ENCODE measurements at regions not wholly inside any gene's neighbourhood (a gene's known extent, or its start where the extent isn't known, plus 50 kb on each side); places are given as distances from the start of the nearest gene placed in this dataset.
"Not testable (repeated sequence)": the region's sequence is repeated elsewhere in the genome, so short reads cannot be mapped to it uniquely, and the experiment has no call there.

GRCh38 chr3:18099611-18100010 lies 325.5 kb downstream of the SATB1 start:
- no peak overlapping the region for H3K4me3 Mint-ChIP-seq (ENCODE audit: low read depth)
- peaks cover 14% of the 10 kb centered on the region for H3K9me3 Mint-ChIP-seq
- DNase-seq (ENCODE audit: low spot score), result no peak
- H3K27me3 Mint-ChIP-seq (ENCODE audit: low read depth), result no peaks in the 10 kb centered on the region
- peak overlapping the region; percentile 95 for H3K27ac Mint-ChIP-seq
- peaks cover 27% of the 10 kb centered on the region for H3K4me1 Mint-ChIP-seq (ENCODE audit: low read depth)
- intact Hi-C loops (cut with micrococcal nuclease), result loop anchor here (1.0 kb wide), 4 partner anchors 11 to 135 kb away; no protein-coding TSS in a partner anchor
- peaks cover 4% of the 10 kb centered on the region for H3K36me3 Mint-ChIP-seq (ENCODE audit: low read depth)

- Mint-ChIP-seq H3K27ac (peak overlapping the region; percentile 95), H3K27me3 (ENCODE audit: low read depth) (no peaks in the 10 kb centered on the region), H3K4me3 (ENCODE audit: low read depth) (no peak overlapping the region), H3K4me1 (ENCODE audit: low read depth) (peaks cover 27% of the 10 kb centered on the region), H3K9me3 (peaks cover 14% of the 10 kb centered on the region), H3K36me3 (ENCODE audit: low read depth) (peaks cover 4% of the 10 kb centered on the region)
- no peak for DNase-seq (ENCODE audit: low spot score)
- intact Hi-C loops (cut with micrococcal nuclease), result loop anchor here (1.0 kb wide), 3 partner anchors 11 to 108 kb away; no protein-coding TSS in a partner anchor
These were observed 326.1 kb downstream of the SATB1 start for GRCh38 chr3:18098960-18099587.

- Mint-ChIP-seq H3K4me1 (ENCODE audit: low read depth) (peaks cover 27% of the 10 kb centered on the region), H3K36me3 (ENCODE audit: low read depth) (peaks cover 4% of the 10 kb centered on the region), H3K4me3 (ENCODE audit: low read depth) (no peak overlapping the region), H3K9me3 (peaks cover 14% of the 10 kb centered on the region), H3K27me3 (ENCODE audit: low read depth) (no peaks in the 10 kb centered on the region), H3K27ac (no peak overlapping the region)
- intact Hi-C loops (cut with micrococcal nuclease), result no loop called here
- no peak for DNase-seq (ENCODE audit: low spot score)
These were observed 327.1 kb downstream of the SATB1 start for GRCh38 chr3:18097989-18098388.

GRCh38 chr3:18097473-18097872 lies 327.7 kb downstream of the SATB1 start:
- H3K9me3 Mint-ChIP-seq, result peaks cover 14% of the 10 kb centered on the region
- intact Hi-C loops (cut with micrococcal nuclease), result no loop called here
- H3K4me3 Mint-ChIP-seq (ENCODE audit: low read depth), result no peak overlapping the region
- no peak for DNase-seq (ENCODE audit: low spot score)
- H3K36me3 Mint-ChIP-seq (ENCODE audit: low read depth), result peaks cover 4% of the 10 kb centered on the region
- H3K27ac Mint-ChIP-seq, result no peak overlapping the region
- H3K27me3 Mint-ChIP-seq (ENCODE audit: low read depth), result peaks cover 5% of the 10 kb centered on the region
- peaks cover 25% of the 10 kb centered on the region for H3K4me1 Mint-ChIP-seq (ENCODE audit: low read depth)

GRCh38 chr3:18092726-18093125 lies 332.4 kb downstream of the SATB1 start:
- Mint-ChIP-seq H3K27me3 (ENCODE audit: low read depth) (peaks cover 5% of the 10 kb centered on the region), H3K4me1 (ENCODE audit: low read depth) (peaks cover 10% of the 10 kb centered on the region), H3K36me3 (ENCODE audit: low read depth) (peaks cover 2% of the 10 kb centered on the region), H3K9me3 (peaks cover 12% of the 10 kb centered on the region), H3K27ac (no peak overlapping the region), H3K4me3 (ENCODE audit: low read depth) (no peak overlapping the region)
- intact Hi-C loops (cut with micrococcal nuclease), result no loop called here
- no peak for DNase-seq (ENCODE audit: low spot score)

- H3K4me1 Mint-ChIP-seq (ENCODE audit: low read depth), result peaks cover 10% of the 10 kb centered on the region
- no peak overlapping the region for H3K27ac Mint-ChIP-seq
- no peak for DNase-seq (ENCODE audit: low spot score)
- H3K36me3 Mint-ChIP-seq (ENCODE audit: low read depth), result no peaks in the 10 kb centered on the region
- H3K27me3 Mint-ChIP-seq (ENCODE audit: low read depth), result peaks cover 5% of the 10 kb centered on the region
- intact Hi-C loops (cut with micrococcal nuclease), result no loop called here
- no peak overlapping the region for H3K4me3 Mint-ChIP-seq (ENCODE audit: low read depth)
- no peaks in the 10 kb centered on the region for H3K9me3 Mint-ChIP-seq
These were observed 334.8 kb downstream of the SATB1 start for GRCh38 chr3:18090377-18090776.

GRCh38 chr3:18087988-18088387 lies 337.2 kb downstream of the SATB1 start:
- Mint-ChIP-seq H3K36me3 (ENCODE audit: low read depth) (no peaks in the 10 kb centered on the region), H3K9me3 (no peaks in the 10 kb centered on the region), H3K27me3 (ENCODE audit: low read depth) (peaks cover 5% of the 10 kb centered on the region), H3K27ac (peak overlapping the region; percentile 62), H3K4me1 (ENCODE audit: low read depth) (peaks cover 10% of the 10 kb centered on the region), H3K4me3 (ENCODE audit: low read depth) (no peak overlapping the region)
- intact Hi-C loops (cut with micrococcal nuclease), result loop anchor here (1.0 kb wide), 1 partner anchor 11 kb away; no protein-coding TSS in a partner anchor
- DNase-seq (ENCODE audit: low spot score), result no peak

GRCh38 chr3:18086760-18087159 lies 338.4 kb downstream of the SATB1 start:
- peaks cover 1% of the 10 kb centered on the region for H3K27me3 Mint-ChIP-seq (ENCODE audit: low read depth)
- H3K36me3 Mint-ChIP-seq (ENCODE audit: low read depth), result no peaks in the 10 kb centered on the region
- DNase-seq (ENCODE audit: low spot score), result no peak
- no peak overlapping the region for H3K27ac Mint-ChIP-seq
- intact Hi-C loops (cut with micrococcal nuclease), result no loop called here
- H3K9me3 Mint-ChIP-seq, result no peaks in the 10 kb centered on the region
- no peak overlapping the region for H3K4me3 Mint-ChIP-seq (ENCODE audit: low read depth)
- peaks cover 10% of the 10 kb centered on the region for H3K4me1 Mint-ChIP-seq (ENCODE audit: low read depth)

GRCh38 chr3:18086078-18086477 lies 339.1 kb downstream of the SATB1 start:
- H3K4me1 Mint-ChIP-seq (ENCODE audit: low read depth), result peaks cover 10% of the 10 kb centered on the region
- no peaks in the 10 kb centered on the region for H3K9me3 Mint-ChIP-seq
- no peaks in the 10 kb centered on the region for H3K36me3 Mint-ChIP-seq (ENCODE audit: low read depth)
- intact Hi-C loops (cut with micrococcal nuclease), result no loop called here
- H3K4me3 Mint-ChIP-seq (ENCODE audit: low read depth), result no peak overlapping the region
- H3K27ac Mint-ChIP-seq, result no peak overlapping the region
- peaks cover 1% of the 10 kb centered on the region for H3K27me3 Mint-ChIP-seq (ENCODE audit: low read depth)
- no peak for DNase-seq (ENCODE audit: low spot score)

GRCh38 chr3:18085429-18085828 lies 339.7 kb downstream of the SATB1 start:
- Mint-ChIP-seq H3K36me3 (ENCODE audit: low read depth) (no peaks in the 10 kb centered on the region), H3K27ac (no peak overlapping the region), H3K9me3 (no peaks in the 10 kb centered on the region), H3K4me1 (ENCODE audit: low read depth) (peaks cover 10% of the 10 kb centered on the region), H3K27me3 (ENCODE audit: low read depth) (peaks cover 1% of the 10 kb centered on the region), H3K4me3 (ENCODE audit: low read depth) (no peak overlapping the region)
- no peak for DNase-seq (ENCODE audit: low spot score)
- intact Hi-C loops (cut with micrococcal nuclease), result no loop called here

- H3K4me1 Mint-ChIP-seq (ENCODE audit: low read depth); H3K27ac Mint-ChIP-seq; DNase-seq (ENCODE audit: low spot score); H3K4me3 Mint-ChIP-seq (ENCODE audit: low read depth); H3K36me3 Mint-ChIP-seq (ENCODE audit: low read depth); H3K9me3 Mint-ChIP-seq; intact Hi-C loops (cut with micrococcal nuclease); H3K27me3 Mint-ChIP-seq (ENCODE audit: low read depth): not testable (repeated sequence)
These were observed 340.8 kb upstream of the TBC1D5 start for GRCh38 chr3:18083273-18083590.

GRCh38 chr3:18082551-18083272 lies 340.3 kb upstream of the TBC1D5 start:
- H3K4me3 Mint-ChIP-seq (ENCODE audit: low read depth), result no peak overlapping the region
- no peak for DNase-seq (ENCODE audit: low spot score)

GRCh38 chr3:18080198-18080689 lies 337.8 kb upstream of the TBC1D5 start:
- H3K4me1 Mint-ChIP-seq (ENCODE audit: low read depth), result peaks cover 3% of the 10 kb centered on the region
- H3K4me3 Mint-ChIP-seq (ENCODE audit: low read depth), result no peak overlapping the region
- H3K9me3 Mint-ChIP-seq, result no peaks in the 10 kb centered on the region
- H3K27me3 Mint-ChIP-seq (ENCODE audit: low read depth), result peaks cover 3% of the 10 kb centered on the region
- no peak for DNase-seq (ENCODE audit: low spot score)
- no peak overlapping the region for H3K27ac Mint-ChIP-seq
- intact Hi-C loops (cut with micrococcal nuclease), result no loop called here
- no peaks in the 10 kb centered on the region for H3K36me3 Mint-ChIP-seq (ENCODE audit: low read depth)

More at GRCh38 chr3:18082551-18083272, 340.3 kb upstream of the TBC1D5 start:
- Mint-ChIP-seq H3K9me3 (no peaks in the 10 kb centered on the region), H3K27ac (no peak overlapping the region), H3K4me1 (ENCODE audit: low read depth) (peaks cover 5% of the 10 kb centered on the region), H3K27me3 (ENCODE audit: low read depth) (peaks cover 3% of the 10 kb centered on the region), H3K36me3 (ENCODE audit: low read depth) (no peaks in the 10 kb centered on the region)
- intact Hi-C loops (cut with micrococcal nuclease), result no loop called here
